ENCODE measurements at regions not wholly inside any gene's neighbourhood (a gene's known extent, or its start where the extent isn't known, plus 50 kb on each side); places are given as distances from the start of the nearest gene placed in this dataset.

GRCh38 chr5:89954916-89955315 lies 454.6 kb downstream of the CETN3 start (continued):
- TF ChIP-seq RFX5 (IDR thresholded peaks at IDR 0.05; ENCODE audit: borderline replicate concordance, low read depth, low read length) = no peak
- no peak for TF ChIP-seq SIN3A (conservative IDR thresholded peaks at IDR 0.05 in 1 of 2, IDR thresholded peaks at IDR 0.05 in 1 of 2; ENCODE audit: low read depth in 1 of 2, low read length in 2 of 2)
- TF ChIP-seq SP1 (IDR thresholded peaks at IDR 0.05; ENCODE audit: low read depth, low read length) = no peak
- TF ChIP-seq CBX8 (IDR thresholded peaks at IDR 0.05; ENCODE audit: borderline replicate concordance, low read depth, low read length) = no peak
- TF ChIP-seq TBP (IDR thresholded peaks at IDR 0.05; ENCODE audit: low read depth, low read length) = no peak
- no peak for TF ChIP-seq NRF1 (IDR thresholded peaks at IDR 0.05; ENCODE audit: low read depth, low read length)
